HuH-7 (cell line): ENCODE measurements at regions not wholly inside any gene's neighbourhood (a gene's known extent, or its start where the extent isn't known, plus 50 kb on each side); places are given as distances from the start of the nearest gene placed in this dataset.
A peak's percentile ranks its signal among the peaks of the same experiment; 100 is the strongest.
"Not testable (repeated sequence)": the region's sequence is repeated elsewhere in the genome, so short reads cannot be mapped to it uniquely, and the experiment has no call there.

Experiments
- DNase-seq: peaks from one replicate; pipeline ENCODE4 v3.0.0; 2011; ENCODE audit warnings: low spot score

DNA sequence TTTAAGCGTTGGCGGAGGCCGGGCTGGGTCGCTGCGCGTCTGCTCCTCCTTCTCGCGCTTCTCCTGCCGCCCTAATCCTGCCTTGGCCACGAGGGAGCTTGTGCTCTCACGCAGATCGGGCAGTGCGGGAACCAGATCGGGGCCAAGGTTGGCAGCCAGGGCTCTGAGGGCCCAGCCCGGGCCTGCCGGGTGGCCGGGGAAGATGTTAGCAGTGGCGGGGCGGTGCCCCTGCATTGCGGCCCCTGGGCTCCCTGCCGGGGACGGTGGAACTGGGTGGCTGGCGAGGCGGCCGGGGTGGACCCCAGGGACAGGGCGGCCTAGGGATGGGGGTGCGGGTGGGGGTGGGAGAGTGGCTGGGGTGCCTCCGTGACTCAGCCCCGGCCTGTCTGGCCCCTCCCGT, 297.4 kb downstream of the CACNA1B start:
- DNase-seq, result not testable (repeated sequence)

DNA sequence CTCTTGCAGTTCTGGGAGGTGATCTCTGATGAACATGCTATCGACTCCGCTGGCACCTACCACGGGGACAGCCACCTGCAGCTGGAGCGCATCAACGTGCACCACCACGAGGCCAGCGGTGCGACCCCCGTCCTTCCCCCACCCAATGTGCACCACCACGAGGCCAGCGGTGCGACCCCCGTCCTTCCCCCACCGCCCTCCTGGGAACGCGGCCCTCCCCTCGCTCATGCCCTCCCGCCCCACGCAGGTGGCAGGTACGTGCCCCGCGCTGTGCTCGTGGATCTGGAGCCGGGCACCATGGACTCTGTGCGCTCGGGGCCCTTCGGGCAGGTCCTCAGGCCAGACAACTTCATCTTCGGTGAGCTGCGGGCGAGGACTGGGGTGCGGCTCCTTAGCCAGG, 297.8 kb downstream of the CACNA1B start:
- not testable (repeated sequence) for DNase-seq

DNA sequence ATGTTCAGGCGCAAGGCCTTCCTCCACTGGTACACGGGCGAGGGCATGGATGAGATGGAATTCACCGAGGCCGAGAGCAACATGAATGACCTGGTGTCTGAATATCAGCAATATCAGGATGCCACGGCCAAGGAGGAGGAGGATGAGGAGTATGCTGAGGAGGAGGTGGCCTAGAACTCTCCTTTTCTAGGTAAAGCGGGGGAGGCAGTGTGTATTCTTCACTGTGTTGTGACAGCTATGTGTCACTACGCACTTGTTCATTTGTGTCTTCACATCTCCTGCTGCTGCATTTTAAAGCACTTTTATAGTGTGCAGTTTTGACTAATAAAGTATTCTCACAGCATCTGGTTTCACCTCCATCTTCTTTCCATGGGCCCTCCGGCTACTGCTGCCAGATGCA, 299.5 kb downstream of the CACNA1B start:
- not testable (repeated sequence) for DNase-seq

- not testable (repeated sequence) for DNase-seq
Observed at GRCh38 chr9:138179003-138179402, 301.4 kb downstream of the CACNA1B start.

- DNase-seq, result not testable (repeated sequence)
Observed at GRCh38 chr9:138179671-138180070, 302.1 kb downstream of the CACNA1B start.

DNA sequence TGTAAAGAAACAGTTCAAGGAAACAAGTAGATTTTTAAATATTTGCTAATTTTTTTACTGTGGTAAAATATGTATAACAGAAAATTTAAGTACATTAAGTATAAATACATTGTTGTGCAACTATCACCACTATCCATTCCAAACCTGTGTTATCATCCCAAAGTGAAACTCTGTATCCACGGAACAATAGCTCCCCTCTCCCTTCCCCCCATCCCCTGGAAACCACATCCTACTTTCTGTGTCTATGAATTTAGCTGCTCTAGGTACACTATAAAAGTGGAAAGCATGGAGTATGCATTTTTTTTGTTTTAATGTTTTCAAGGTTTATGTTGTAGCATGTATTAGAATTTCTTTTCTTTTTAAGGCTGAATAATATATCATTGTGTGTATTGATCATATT, 304.4 kb downstream of the CACNA1B start:
- not testable (repeated sequence) for DNase-seq

GRCh38 chr9:138197156-138197555, 319.6 kb downstream of the CACNA1B start:
- not testable (repeated sequence) for DNase-seq

GRCh38 chr9:138198963-138199362, 321.4 kb downstream of the CACNA1B start:
- DNase-seq, result not testable (repeated sequence)

DNA sequence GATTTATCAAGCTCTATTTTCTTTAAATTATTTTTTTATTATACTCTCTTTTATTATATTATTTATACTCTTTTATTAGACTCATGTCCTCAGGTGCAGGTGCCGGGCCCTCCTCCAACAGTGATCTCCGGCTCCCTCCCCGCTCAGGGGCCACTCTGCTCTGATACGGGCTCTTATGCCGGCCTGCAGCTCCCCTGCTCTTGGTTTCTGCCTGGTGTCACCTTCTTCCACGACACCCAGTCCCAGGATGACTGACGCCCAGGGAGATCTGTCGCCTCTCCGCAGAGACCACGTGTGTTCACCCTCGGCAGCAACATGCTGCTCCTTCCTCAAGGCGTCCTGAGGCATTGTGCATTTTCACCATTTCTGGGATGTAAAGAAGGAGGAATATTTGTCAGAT, 322.3 kb downstream of the CACNA1B start:
- DNase-seq, result not testable (repeated sequence)

- DNase-seq, result not testable (repeated sequence)
Observed at GRCh38 chr9:138200481-138201142, 323.0 kb downstream of the CACNA1B start.

- not testable (repeated sequence) for DNase-seq
Observed at GRCh38 chr9:138201167-138201889, 323.7 kb downstream of the CACNA1B start.

DNA sequence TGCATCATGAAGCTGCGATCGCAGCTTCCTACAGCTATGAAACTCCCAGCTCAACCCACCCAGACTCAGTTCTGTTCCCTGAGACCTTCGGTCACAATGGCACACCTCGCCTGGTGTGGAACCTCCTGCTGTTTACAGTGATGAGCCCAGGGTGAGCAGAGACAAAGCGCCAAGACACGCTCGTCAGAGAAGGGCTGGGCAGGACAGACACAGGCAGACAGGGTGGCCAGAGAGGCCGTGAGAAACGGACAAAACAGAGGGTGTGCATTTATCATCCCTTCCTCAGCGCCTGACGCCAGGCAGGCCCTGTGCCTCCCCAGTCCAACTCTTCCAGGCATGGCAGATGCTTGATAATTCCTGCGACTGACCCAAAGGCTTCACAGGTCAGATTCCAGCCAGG, 324.5 kb downstream of the CACNA1B start:
- not testable (repeated sequence) for DNase-seq

DNA sequence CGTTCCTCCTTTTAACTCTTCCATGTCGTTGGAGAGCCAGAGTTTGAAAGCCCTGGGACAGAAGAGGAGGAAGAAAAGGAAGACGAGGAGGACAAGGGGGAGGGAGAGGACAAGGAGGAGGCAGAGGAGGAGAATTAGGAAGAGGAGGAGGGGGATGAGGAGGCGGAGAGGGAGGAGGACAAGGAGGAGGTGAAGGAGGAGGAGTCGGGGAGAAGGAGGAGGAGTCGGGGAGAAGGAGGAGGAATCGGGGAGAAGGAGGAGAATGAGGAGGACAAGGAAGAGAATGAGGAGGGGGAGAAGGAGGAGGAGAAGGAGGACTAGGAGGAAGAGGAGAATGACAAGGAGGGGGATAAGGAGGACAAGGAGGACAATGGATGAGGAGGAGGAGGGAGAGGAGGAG, 325.7 kb downstream of the CACNA1B start:
- DNase-seq, result not testable (repeated sequence)

DNA sequence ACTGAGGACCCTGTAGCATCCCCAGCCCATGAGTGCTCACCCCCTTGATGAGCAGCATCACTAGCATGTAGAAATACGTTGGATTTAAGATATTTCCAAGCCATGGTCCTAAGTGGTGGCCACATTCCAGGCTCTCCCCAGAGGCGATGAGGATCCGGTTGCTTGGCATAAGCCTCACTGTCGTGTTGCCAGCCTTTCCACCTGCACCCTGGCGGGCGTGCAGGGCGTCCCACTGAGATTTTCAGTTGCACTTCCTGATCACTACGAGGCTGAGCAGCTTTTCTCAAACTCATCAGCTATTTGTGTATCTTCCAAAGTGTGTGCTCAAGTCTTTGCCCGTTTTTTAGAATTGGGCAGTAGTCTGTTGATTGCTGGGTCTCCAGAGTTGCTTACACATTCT, 326.3 kb downstream of the CACNA1B start:
- DNase-seq, result not testable (repeated sequence)

- DNase-seq, result not testable (repeated sequence)
Observed at GRCh38 chr9:138206108-138206507, 328.5 kb downstream of the CACNA1B start.

DNA sequence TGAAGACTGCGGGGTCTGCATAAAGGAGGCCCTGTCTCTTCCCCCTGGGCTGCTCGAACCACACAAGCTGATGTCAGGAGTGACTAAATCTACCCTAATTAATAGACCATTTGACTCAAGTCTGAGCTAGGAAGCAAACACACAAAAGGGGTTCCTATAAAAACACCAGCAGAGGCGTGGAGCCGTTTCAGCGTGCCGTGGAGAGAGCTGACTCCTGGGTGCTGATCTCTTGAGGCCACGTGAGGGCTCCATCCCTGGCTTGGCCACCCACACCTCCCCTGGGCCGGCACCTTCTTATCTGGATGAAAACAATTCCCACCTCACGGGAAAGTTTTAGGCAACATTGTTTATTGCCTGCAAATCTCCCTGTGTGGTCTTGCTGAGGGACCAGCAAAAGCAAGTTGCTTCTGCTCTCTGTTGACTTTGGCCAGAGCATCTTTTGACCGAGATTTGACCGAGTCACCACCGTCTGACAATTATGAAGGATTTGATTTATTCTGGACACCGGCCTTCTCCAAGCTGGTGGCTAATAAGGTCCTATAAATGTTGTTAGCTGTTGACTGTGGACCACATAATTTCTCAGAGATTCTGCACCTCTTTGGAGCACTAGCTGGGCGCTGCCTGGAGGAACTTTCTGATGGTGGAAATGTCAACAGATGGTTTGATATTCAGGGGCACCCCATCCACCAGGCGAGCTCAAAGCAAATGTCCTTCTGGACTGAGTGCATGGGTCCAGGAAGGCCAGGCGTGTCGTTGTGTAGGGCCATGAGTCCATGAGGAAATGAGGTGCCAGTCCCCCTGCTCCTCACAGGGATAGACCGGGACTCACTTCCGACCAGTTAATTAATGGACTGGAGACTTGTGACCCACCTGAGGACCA, 330.0 kb downstream of the CACNA1B start:
- DNase-seq, result not testable (repeated sequence)

DNA sequence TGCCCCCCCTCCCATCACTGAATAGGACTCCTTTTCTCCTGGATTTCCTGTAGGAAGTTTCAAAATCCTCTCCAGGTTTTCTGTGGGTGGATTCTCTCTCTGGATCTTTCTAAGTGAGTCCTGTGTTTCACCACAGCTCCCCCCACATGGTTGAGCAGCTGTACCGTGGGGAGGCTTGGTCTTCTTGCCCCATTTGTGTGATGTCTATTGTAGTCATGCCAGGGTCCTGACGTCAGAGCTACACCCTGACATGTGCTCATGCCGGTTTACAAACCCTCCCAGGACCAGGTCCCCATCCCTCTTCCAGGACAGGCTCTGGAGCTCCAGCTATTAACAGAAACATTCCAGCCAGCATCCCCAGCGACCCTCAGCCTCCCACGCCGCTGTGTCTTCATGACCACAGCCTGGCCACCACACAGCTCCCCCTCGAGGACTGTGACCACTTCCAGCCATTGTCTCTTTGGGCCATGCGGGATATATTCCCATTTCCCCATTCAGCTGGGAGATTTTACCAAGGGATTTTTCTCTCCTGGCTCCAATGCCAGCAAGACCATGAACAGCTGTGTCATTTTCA, 331.6 kb downstream of the CACNA1B start:
- not testable (repeated sequence) for DNase-seq

DNA sequence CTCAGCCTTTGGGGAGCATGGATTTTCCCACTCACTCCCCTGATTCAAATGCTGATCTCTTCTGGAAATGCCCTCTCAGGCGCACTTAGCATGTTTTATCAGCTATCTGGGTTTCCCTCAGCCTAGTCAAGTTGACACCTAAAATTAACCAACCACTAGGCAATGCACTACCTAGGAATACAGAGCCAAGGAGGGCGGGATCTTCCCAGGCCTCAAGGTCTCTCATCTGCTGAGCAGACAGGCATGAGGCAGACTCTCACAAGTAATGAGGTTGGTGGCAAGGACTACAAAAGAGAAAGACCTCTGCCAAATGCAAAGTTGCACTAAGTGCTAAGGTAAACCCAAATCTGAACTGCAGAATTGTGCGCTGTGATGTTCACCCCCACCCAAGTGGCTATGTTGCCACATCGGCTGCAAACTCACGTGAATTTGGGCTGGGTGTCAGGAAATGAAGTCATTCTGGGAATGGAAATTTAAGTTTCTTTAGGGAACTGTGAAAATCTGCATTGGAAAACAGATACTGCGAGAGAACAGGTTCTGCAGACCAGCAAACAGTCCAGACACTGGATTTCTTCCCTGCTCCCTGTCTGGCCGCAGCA, 332.9 kb downstream of the CACNA1B start:
- DNase-seq, result not testable (repeated sequence)

DNA sequence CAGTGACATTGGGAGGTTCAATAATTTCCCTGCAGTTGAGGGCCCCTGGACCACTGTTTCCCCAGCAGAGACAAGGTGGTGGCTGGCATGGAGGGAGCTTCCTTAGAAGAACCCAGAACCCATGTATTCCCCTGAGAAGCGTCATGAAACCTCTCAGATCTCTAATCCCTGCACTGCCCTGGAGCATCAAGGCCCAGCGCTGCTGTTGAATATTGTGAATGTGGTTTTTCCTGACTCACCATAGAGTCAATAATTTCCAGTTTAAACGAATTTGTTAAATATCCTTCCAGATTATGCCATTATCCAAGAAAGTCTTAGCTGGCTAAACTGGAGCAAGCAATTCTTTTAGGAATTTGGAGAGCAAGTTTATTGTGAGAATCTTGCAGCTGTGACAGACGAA, 333.5 kb downstream of the CACNA1B start:
- DNase-seq, result not testable (repeated sequence)

DNA sequence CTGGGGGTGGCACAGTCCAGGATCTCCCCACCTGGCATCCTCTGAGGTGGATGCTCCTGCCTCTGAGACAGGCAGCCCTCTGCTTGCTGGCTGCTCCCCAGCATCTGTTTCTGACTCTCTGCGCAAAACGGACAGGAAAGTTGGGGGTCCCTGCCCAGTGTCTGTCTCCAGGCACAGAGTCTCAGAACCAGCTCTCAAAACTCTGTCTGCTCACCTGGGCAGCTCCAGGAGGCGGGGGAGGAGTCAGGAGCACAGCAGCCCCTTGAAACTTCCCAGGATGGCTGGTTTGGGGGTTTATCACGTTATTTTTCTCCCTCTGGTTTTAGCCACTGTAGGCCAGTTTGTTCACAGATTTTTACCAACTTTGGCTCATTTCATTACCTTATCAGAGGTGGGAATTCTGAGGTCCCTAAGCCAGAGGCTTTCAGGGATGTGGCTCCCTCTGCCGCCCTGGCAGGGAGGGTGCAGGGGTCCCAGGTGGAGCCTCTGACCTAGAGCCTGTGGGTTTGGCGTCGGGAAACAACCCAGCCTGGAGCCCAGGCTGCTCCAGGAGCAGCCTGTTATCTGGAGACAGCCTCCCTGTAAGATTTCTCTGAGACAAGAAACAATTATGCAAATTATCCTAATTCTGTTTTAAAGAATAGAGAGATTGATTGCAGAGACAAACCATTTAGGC, 334.1 kb downstream of the CACNA1B start:
- peak; percentile 14 for DNase-seq

DNA sequence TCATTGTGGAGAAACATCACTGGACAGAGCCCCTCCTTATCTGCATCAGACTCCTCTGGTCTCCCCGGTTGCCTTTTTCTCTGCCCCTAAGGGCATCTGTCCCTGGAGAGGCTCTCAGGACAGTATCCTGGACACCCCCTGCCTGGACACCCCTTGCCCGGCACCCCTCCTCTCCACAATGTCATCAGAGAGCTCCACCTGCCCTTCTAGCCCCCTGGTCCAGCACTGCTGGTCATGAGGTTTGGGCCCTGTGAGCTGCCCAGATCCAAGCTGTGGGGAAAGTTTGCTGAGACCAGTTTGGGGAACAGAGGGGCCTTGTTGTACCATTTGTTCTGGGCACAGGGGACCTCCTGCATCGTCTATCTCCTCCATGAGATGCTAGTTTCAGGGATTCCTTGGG, 335.2 kb downstream of the CACNA1B start:
- DNase-seq, result not testable (repeated sequence)
